ENCODE measurements at regions not wholly inside any gene's neighbourhood (a gene's known extent, or its start where the extent isn't known, plus 50 kb on each side); places are given as distances from the start of the nearest gene placed in this dataset.

- DNase-seq = no peak
These were observed 1345.6 kb downstream of the PCDH18 start for GRCh38 chr4:136186650-136187049.

- no peak for DNase-seq
These were observed 1348.8 kb downstream of the PCDH18 start for GRCh38 chr4:136183513-136183912.

- DNase-seq = no peak
These were observed 1375.3 kb downstream of the PCDH18 start for GRCh38 chr4:136156947-136157346.

GRCh38 chr4:136150046-136150445 lies 1382.2 kb downstream of the PCDH18 start:
- no peak for DNase-seq

DNA sequence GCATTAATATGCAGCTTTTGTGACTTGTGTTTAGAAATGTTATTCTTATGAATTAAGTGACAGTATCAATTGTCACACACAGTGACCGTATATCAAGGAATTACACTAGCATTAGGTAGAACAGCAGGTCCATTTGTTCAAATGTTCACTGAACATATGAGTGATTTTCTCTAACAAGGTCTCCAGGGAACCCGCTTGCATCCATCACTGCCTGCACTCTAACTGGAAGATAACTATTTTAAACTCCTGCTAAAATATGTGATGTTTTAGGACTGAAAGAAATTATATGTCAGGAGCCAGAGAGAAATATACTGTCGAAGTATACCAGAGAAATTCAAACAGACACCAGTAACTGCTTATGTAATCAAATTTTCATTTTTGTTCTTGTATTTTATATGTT lies 1395.7 kb downstream of the PCDH18 start:
- DNase-seq = no peak

- DNase-seq = no peak
These were observed 1408.0 kb downstream of the PCDH18 start for GRCh38 chr4:136124251-136124745.

- no peak for DNase-seq
These were observed 1410.9 kb downstream of the PCDH18 start for GRCh38 chr4:136121426-136121825.

GRCh38 chr4:136113921-136114320 lies 1418.4 kb downstream of the PCDH18 start:
- no peak for DNase-seq

GRCh38 chr4:136112116-136112515 lies 1420.2 kb downstream of the PCDH18 start:
- no peak for DNase-seq

- no peak for DNase-seq
These were observed 1425.5 kb downstream of the PCDH18 start for GRCh38 chr4:136106753-136107152.

GRCh38 chr4:136103616-136104015 lies 1428.7 kb downstream of the PCDH18 start:
- no peak for DNase-seq

- no peak for DNase-seq
These were observed 1434.6 kb downstream of the PCDH18 start for GRCh38 chr4:136097676-136098075.

DNA sequence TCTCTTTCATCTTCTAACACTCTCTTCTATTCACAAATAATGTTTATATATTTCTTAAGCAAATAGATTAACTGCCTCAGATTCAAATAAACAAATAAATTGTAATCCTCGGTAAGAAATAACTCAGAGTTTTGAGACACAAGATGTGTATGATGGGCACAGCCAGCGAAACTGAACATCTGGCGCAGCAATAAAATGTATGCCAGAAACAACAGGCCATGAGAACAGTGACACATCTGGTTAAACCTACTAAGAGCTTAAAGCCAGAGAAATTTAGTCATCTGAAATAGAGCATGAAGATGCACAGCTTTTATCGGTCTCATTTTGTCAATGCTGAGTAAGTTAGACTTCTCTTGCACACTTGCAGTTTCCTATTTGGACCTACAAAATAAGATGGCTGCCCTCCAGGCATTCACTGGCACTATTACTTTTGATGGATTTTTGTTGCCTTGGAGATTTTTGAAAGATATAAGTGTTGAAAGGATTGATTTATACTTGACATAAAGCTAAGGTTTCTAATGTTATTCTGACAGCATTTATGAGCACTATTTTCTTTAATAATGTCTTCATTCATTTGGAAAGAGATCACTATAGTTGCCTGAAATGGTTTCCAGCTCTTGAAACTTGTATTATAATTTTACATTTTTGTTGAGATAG lies 1444.0 kb downstream of the PCDH18 start:
- no peak for DNase-seq

DNA sequence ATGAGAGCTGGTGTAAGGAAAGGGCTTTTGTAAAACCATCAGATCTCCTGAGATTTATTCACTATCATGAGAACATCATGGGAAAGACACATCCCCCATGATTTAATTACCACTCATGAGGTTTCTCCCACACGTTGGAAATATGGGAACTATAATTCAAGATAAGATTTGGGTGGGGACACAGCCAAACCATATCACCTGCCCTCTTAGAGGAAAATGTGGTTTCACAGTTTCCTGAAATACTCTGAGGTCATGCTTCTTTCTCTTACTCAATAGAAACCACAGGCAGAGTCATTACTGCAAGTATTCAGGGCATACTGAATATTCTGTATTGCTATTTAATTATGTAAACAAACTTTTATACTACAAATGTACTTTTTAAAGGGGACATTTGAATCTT lies 1453.3 kb downstream of the PCDH18 start:
- DNase-seq = no peak

GRCh38 chr4:136056748-136057147 lies 1475.5 kb downstream of the PCDH18 start:
- DNase-seq = no peak

DNA sequence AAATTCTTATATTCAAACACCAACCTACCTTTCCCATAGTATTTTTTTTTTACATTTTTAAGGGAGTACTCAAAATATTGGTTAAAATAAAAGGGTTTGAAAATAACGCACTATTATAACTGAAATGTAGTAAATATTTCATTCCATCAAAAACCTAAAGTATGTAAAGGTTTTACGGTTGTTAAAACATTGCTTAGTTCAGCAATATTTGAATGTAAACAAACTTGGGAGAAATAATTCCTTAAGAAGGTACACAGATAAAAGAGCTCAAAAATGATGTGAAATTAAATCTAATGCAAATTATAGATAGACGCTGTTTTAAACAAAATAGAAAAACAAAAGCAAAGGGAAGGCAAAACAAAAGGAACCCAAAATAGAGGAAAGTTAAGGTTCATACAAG lies 1476.9 kb downstream of the PCDH18 start:
- no peak for DNase-seq

DNA sequence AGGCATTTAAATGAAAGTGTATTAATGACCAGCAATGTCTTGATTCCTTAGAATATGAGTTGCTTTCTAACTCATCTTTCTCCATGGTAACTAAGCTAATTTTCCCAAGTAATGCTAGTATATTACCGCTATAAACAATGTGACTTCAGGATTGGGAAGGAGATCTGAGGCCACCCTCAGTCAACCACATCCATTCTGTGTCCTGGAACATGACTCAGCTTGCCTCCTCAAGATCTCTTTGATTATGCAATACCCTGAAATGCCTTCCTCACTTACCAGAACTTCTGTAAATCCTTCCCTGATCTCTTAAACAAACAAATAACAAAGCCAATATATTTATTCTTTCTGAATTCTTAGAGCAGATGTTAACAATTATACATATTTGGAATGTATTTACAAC lies 1495.5 kb downstream of the PCDH18 start:
- DNase-seq = no peak

GRCh38 chr4:136032391-136032790 lies 1499.9 kb downstream of the PCDH18 start:
- DNase-seq = no peak

- DNase-seq = no peak
These were observed 1506.8 kb downstream of the PCDH18 start for GRCh38 chr4:136025540-136025939.

DNA sequence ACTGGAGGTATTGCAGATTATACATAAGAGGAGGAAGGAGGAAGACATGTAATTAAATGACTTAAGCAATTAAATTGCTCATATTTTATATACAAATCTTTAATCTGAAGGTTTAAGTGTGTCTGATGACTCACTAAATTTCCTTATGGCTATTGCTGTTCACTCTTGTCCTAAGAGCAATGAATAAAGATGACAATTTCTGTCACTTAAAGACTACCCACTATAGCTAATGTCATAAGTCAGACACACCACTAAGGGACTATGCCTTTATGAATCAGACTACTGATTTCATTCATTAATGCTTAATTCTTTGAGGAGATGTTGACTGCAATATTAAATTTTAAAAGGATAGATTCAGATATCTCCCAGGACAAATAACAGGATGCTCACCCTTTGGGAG lies 1514.7 kb downstream of the PCDH18 start:
- no peak for DNase-seq

DNA sequence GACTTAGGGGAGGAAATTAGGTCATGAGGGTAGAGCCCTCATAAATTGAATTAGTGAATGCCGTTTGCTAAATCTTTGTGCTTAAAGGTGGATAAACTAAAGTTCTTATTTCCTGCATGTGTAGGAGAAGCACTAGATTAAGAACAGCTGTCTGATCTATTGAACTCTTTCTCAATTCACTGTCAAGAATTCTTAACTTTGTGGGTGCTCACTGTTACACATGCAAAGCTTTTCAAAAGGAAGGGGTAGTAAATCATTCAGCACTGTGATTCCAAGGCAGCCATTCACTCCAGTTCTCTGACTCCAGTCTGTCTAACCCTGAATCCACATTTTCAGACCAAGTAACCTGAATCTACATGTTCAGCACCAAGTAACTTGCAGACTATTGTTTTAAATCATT lies 1520.1 kb downstream of the PCDH18 start:
- DNase-seq = no peak

- DNase-seq = no peak
These were observed 1522.9 kb downstream of the PCDH18 start for GRCh38 chr4:136009258-136009832.

DNA sequence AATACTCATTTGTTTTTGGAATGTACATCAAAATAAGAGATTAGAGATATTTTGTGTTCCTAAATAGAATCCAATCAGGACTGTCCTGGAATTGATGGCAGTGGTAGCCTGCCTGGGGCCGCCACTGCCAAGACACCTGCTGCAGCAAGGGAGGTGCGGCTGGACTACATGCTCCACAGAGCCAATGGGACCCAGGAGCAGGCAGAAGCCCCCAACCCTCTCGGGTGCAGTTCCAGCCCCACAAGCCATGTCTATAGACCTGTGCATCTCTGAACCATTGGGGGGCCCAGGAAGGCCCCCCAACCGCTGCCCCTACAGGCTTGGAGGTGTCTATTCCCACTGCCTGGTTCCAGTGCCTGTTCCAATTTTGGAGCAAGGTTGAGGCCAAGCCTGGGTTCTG lies 1524.3 kb downstream of the PCDH18 start:
- no peak for DNase-seq

DNA sequence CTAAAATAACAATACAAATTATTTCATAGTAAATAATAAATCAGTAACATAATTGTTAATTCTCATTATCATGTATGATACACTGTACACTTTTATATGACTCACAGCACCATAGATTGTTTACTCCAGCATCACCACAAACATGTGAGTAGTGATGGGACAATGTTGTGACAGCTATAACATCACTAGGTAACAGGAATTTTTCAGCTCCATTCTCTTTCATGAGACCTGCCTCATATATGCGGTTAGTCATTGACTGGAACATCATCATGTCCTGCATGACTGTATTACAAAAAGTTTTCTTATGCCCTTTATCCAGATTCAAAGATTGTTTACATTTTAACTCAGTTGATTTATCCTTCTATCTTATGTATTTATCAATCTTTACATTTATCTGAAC lies 1530.0 kb downstream of the PCDH18 start:
- DNase-seq = no peak

GRCh38 chr4:136001791-136002190 lies 1530.5 kb downstream of the PCDH18 start:
- no peak for DNase-seq
